MV-4-11 (cell line): ENCODE measurements at regions not wholly inside any gene's neighbourhood (a gene's known extent, or its start where the extent isn't known, plus 50 kb on each side); places are given as distances from the start of the nearest gene placed in this dataset.

Experiments used
- DNase-seq: peaks from one replicate; lab custom pipeline; 2025; lab: John Stamatoyannopoulos, UW

DNA sequence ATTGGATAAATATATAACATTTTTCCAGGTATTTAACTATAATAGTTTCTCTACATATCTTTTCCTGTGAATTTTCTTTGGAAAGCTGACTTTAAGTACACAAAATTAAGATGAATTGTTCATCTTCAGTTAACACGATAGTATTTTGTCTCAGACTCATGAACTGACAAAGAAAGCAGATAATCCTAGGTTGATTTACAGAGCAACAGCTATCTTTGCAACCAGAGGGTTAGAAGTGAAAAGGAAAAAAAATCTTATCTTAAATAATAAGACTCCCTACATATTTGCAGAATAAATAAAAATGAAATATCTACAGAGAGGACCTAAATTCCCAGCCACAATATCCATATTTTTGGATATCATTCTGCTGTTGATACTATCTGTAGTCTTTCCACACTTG lies 350.2 kb upstream of the GRM7 start:
- no peak for DNase-seq

DNA sequence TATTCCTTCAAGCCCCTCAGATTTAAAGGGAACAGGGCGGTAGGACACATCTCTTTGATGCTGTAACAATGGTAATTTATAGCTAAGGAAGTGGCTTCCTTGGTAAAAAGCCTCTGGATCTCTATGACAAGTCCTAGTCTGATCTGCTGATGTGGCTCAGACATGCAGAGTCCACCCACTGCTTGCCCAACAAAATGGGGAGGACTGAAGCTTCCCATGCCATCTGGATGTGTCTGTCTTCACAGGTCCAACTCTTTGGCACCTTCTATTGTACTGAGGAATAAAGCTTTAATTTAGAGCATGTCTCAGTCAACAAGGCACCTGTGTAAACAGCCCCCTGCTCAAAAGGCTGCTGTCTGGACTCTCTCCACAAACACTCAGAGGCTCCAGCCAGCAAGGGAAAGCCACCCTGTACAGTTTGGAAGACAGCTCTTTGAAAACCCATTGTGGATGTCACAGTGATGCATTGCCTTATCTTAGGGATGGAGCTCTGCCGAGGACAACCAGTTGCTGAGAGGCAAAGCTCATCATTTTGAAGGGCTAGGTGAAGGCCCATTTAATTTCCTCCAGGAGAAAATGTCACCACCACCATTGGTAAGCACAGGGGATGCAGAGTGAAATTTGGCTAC lies 348.6 kb upstream of the GRM7 start:
- no peak for DNase-seq

DNA sequence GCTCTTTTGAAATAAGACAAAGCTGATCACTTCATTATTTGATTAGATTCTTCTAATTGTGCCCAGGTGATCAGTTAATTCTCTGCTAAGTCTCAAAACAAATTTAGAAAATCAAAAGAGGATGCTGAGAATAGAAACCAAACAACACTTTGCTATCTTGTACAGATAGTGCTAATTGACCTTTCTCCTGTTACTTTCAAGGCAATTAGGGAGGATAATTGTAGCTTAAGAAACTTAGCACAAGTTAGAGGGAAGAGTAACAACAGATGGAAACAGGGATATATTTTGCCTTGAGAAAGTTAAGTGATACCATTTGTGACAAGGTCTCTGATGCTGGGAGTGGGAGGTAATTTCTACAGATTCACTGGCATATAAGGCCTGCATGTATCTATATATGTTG lies 344.8 kb upstream of the GRM7 start:
- DNase-seq, result no peak

DNA sequence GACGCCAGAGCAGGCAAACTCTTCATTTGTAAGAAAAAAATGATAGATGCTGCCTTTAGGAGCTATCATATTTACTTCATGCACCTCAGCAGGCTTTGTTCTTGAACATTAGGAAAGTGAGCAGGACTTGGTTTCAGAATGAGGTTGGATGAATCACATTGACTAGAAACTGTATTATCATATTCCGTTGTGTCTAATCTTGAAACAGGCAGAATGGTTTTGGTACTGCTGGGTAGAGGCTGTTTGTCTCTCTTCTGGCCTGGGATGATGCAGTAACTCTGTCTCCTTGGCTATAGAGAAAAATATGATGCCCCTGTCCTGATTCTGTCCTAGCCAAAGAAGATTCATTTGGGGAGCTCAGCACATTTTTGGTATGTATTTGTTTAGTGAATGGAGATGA lies 344.2 kb upstream of the GRM7 start:
- DNase-seq, result no peak

DNA sequence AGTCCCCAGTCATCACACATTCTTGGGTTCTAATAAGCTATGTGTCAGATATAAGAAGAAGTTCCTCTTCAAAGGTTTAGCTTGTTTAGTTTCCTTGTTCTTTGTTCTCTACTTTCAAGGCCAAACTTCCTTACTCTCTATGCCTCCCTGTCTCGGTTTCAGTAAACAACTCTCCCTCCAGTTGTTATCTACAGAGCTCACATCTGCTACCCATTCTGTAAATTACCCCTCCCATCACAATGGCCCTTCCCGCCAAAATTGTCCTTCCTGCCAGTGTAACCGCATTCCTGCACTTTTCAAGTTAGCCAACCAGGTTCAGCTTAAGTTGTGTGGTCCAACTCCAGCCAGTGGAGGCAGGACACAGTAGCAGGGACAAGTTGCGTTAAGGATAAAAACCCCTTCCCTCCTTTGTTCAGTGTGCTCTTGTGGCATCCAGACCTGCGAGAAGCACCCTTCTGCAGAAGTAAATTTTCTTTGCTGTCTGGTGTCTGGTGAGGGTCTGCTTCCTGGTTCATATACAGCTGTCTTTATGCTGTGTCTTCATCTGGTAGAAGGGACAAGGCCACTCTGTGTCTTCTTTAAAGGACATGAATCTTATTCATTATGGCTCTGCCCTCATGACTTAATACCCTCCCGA lies 342.1 kb upstream of the GRM7 start:
- DNase-seq, result peak; percentile 0

DNA sequence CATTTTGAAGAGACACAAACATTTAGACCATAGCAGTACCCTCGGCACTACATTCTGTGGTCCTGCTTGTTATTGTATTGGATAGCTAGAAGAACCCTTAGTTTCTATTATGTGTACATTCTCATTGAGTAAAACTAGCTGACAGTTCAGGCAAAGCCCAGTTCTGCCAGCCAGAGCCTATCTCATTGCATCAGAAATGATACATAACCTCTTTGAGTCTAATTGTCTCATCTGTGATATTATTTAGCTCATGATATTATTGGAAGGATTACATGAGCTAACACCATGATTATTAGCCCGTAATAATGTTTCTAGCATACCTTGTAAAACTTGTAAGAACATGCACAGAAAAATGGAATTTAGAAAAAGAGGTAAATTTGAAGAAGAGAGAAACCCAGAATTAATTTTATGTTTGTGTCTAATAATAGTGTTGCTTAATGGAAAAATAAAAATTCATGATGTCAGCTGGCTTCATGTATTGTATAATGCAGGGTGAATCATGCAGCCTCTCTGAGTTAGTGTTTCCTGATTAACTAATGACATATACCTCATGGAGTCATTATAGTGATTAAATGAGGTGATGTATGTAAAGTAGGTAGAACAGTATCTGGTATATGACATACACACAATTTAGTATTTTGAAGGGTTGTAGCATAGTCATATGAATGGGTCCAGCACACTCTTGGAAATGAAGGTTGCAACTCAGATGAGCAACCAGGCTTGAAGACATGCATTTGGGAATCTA lies 339.4 kb upstream of the GRM7 start:
- DNase-seq, result no peak

DNA sequence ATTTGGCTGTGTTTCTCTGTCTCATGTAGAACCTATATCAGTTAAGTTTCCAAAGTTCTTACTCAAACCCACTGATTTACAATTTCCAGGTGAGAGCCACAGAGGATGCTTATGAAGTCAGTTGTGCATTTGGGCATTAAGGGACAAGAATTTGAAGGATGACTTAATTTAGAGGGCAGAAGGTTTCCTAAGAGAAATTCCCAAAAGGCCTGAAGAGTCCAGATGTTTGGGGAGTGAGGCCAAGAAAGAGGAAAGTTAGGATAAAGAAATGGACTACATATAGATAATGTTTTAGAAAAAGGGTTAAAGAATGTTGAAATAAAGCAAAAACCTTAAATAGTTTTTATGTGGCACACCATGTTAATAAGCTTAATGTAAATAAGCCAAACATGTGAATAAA lies 338.7 kb upstream of the GRM7 start:
- no peak for DNase-seq

DNA sequence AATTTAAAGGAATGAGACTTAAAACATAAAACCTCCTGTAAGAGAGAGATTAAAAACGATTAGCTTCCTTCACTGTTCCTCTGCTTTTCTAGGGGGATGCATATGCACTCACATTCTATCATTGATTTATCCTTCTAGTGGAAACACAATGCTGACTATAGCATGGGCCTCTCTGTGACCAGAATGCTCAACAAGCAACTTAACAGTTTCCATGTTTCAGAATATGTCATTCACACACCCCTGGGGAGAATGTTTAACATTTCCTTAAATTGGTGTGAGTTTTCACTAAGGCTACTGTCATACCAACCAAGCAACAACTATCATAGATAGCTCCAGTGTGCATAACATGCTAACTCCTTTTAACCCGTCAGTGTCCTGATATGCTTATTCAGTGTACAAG lies 337.9 kb upstream of the GRM7 start:
- no peak for DNase-seq

DNA sequence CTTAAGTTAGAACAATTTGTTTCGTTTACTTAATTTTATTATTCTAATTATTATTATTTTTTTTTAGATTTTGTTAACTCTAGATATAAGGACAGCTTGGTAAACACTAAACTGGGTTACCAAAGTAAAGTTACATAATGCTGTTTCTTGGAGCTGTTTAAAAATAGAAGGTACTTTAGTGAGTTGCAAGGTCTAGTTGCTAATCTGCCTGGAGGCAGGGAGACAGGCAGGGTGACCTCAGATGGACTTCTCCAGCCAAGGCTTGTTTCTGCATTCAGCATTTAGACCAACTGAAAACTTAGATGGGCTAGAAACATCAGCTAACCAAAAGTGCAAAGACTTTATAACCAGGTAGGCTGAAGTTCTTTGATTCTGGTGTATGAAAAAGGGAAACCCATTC lies 336.4 kb upstream of the GRM7 start:
- peak; percentile 15 for DNase-seq

DNA sequence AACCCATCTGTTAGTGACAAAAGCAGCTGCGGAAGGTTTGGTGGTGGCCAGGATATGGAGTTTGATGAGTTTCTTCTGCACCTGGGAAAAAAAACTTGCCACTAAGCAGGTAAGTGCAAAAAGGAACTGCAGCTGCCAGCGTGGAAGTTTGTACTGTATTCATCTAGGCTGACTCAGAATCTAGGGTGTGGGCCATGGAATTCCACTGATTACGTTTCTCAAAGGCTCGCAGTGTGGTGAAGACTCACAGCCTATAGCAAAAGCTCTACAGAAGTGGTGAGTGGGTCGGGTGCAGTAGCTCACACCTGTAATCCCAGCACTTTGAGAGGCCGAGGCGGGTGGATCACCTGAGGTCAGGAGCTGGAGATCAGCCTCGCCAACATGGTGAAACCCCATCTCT lies 334.6 kb upstream of the GRM7 start:
- DNase-seq, result no peak

DNA sequence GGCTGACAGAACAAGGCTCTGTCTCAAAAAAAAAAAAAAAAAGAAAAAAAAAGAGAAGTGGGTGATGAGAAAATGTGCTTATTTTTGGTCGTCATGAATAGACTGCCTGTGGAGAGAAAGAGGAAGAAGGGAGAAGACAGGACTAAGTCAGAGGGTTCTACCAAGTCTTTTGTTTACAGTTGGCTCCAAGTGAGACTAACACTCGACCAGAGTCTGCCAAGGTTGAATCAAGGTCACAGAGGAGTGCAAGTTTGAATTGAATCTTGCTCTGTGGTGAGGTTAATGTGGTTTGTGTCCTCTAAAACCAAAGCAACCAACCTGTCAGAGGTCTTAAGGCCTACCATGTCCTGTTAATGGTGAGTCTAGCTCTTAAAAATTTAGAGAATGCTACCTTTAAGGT lies 334.1 kb upstream of the GRM7 start:
- DNase-seq, result peak; percentile 93

DNA sequence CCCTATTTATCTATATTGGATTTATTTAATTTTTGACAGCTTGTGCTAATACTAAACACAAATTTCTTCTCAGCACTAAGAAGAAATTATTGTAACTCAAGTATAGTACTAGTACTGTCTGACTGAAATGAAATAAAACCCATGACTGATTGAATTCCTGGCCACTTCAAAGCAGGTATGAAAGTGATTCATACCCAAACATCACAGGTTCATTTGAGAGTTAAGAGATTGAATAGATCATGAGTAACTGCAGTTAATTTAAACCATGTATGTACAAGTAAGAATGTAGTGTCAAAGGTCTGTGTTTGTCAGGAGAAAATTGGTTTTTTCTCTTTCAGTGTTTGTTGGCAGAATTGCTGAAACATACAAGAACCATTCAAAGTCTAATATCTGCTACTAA lies 332.0 kb upstream of the GRM7 start:
- DNase-seq, result no peak

DNA sequence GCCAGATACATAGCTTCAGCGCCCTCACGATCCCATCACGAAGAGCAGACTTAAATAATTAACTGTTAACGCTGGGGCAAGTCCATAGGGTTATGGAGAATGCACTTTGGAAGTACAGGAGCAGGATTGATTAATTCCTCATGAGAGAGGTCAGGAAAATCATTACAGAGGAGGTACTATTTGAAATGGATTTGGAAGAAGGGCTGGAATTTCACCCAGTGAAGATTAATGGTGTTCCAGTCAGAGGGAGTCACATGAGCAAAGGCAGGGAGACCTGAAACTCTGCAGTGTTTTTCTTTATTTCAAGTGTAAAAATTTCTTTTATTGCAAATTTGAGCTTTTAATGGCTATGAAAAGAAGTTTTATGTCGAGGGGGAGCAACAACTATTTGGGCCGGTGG lies 329.8 kb upstream of the GRM7 start:
- DNase-seq, result no peak

DNA sequence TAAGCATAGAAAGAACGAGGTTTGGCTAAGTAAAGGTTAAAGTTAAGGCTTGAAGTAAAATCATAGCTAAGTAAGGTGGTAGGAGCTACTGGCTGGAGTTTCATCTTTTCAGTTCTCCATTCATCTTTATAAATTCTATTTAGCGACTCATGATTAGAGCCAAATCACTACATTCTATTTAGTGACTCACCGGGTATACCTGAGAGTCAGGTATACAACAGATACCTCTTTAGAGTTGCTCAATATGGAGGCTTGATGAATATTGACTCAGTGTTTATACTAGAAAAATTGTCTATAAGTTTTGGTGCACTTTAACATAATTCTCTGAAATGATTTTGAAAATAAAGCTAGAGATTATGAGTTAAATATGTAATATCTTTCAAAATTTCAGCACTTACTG lies 328.8 kb upstream of the GRM7 start:
- DNase-seq, result no peak

DNA sequence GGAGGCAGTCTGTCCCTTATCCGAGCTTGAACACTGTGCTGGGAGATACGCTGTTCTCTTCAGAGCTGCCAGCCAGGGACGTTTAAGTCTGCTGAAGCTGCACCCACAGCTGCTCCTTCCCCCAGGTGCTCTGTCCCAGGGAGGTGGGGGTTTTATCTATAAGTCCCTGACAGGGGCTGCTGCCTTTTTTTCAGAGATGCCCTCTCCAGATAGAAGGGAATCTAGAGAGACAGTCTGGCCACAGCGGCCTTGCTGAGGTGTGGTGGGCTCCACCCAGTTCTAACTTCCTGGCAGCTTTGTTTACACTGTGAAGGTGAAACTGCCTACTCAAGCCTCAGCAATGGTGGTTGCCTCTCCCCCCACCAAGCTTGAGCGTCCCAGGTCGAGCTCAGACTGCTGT lies 319.9 kb upstream of the GRM7 start:
- DNase-seq, result no peak

DNA sequence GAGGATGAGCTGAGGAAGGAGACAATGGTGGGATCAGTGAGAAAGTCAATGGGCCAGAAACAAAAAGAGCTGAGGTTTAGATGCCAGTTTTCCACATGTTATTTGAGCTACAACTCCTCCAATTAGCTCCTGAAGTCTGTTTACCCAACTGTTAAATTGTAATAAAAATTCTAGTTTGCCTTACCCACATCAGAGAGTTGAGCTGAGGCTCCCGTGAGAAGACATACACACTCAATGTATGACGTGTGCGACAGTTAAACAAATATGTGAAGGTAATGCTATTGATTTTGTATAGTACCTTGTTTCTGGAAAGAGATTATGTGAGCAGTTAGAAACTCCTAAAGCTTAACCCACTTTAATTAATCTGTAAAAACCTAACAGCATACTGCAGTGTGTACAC lies 318.1 kb upstream of the GRM7 start:
- no peak for DNase-seq

DNA sequence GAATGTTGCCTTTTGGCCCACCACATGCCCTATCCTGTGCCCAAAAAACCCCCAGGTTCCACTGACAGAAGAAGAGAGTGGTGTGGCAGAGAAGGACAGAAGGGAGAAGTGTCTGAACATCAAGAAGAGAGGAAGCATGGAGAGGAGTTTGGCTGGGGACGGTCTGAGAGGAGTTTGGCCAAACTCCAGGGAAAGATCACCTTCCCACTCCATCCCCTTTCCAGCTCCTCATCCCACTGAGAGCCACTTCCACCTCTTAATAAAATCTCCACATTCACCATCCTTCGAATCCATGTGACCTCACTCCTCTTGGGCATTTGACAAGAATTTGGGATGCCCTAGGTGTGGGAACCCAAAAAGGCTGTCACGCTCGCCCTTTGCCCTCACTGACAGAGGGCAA lies 311.6 kb upstream of the GRM7 start:
- DNase-seq, result no peak

DNA sequence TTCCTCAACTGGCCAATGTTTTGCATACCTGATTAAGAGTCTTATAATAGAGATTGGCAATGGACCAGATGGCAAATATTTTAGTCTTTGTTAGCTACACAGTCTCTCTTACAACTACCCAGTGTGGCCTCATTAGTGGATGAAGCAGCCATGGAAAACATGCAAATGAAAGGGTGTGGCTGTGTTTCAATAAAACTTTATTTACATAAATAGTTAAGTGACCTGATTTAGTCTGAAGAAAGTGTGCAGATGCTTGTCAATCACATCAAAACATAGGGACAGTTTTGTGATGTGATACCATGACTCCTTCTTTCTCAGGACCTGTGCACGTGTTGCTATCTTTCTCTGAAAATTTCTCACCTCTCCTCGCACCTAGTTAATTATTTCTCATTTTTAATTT lies 309.8 kb upstream of the GRM7 start:
- no peak for DNase-seq

DNA sequence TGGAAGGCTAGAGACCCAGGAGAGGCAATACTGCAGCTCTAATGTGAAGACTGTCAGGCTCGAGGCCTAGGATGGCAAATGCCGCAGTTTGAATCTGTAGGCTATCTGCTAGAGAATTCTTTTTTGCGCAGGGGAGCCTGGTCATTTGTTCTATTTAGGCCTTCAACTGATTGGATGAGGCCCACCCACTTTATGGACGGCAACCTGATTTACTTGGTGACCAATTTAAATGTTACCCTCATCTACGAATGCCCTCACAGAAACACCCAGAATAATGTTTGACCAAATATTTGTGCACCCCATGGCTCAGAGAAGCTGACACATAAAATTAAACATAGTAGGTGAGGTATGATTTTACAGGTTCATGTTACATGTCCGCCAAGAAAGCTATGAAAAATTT lies 300.7 kb upstream of the GRM7 start:
- DNase-seq, result no peak

DNA sequence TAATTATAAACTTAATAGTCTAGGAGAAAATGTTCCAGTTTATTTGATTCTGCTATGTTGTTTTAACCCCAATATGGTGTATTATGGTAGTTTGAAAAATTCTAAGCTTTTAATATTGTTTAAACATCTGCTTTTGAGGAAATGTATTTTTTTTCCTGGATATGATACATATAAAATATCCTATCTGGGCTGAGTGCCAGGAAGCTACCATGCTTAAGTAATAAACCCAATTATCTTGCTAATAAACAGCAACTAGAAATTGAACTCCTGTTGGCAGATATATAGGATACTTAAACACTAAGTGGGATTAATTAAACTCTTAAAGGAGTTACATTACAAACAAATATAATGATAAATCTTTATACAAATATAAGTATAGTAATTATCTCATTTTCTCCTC lies 293.7 kb upstream of the GRM7 start:
- no peak for DNase-seq

DNA sequence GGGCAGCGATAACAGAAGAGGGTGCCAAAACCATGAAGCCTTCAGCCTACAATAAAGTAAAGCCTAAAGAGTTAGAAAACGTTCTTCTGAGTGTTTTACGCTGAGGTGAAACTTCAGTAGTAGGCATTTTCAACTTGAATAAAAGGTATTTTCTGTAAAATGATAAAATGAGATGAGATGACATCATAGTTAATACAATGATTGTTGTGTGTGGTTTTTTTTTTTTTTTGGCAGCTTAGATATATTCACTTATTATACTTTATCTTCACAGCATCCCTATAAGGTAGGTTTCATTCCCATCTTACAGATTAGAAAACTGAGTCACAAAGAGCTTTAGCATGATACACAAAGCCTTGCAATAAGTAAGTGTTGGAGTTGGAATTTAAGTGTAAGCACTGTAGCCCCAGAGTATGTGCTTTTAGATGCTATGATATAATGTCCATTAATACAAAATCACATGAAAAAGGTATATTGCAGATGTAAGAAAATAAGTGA lies 291.9 kb upstream of the GRM7 start:
- DNase-seq, result no peak

DNA sequence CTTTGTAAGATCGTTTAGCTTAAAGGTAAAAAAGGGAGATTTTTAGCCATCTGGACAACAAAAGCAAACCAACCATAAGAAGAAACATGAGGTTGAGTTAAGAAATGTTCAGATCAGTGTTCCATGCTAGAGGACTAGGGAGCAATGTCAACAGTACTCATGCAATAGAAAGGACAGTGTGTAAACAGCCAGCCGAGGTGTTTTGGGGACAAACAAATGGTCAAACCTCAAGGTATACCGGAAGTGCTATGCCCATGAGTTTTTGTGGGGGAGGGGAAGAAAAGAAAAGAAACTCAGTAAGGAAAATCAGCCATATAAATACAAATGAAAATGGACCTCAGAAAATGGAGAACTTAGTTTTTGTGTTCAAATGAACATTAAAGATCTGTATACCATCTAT lies 289.5 kb upstream of the GRM7 start:
- DNase-seq, result no peak

DNA sequence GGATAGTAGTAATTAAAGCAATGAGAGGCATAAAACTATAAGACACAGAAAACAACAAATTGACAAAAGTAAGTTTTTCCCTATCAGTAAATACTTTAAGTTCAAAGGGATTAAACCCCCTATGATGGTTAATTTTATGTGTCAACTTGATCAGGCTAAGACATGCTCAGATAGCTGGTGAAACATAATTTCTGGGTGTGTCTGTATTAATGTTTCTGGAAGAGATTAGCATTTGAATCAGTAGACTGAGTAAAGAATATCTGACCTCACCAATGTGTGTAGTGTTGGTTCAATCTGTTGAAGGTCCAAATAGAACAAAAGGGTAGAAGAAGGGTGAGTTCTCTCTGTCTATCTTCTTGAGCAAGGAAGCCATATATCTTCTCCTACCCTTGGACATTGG lies 283.3 kb upstream of the GRM7 start:
- no peak for DNase-seq

DNA sequence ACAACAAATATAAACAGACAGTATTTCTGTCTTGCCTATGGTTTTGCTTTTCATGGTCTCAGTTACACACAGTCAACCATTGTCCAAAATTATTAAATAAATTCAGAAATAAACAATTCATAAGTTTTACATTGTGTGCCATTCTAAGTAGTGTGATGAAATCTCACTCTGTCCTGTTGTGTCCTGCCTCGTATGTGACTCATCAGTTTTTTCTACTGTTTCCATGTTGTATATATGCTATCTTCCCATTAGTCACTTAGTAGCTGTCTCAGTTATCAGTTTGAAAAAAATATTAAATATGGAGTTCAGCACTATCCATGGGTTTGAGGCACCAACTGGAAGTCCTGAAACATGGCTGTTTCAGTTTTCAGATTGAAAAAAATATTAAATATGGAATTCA lies 282.4 kb upstream of the GRM7 start:
- DNase-seq, result no peak
